ENCODE measurements at regions not wholly inside any gene's neighbourhood (a gene's known extent, or its start where the extent isn't known, plus 50 kb on each side); places are given as distances from the start of the nearest gene placed in this dataset.

DNA sequence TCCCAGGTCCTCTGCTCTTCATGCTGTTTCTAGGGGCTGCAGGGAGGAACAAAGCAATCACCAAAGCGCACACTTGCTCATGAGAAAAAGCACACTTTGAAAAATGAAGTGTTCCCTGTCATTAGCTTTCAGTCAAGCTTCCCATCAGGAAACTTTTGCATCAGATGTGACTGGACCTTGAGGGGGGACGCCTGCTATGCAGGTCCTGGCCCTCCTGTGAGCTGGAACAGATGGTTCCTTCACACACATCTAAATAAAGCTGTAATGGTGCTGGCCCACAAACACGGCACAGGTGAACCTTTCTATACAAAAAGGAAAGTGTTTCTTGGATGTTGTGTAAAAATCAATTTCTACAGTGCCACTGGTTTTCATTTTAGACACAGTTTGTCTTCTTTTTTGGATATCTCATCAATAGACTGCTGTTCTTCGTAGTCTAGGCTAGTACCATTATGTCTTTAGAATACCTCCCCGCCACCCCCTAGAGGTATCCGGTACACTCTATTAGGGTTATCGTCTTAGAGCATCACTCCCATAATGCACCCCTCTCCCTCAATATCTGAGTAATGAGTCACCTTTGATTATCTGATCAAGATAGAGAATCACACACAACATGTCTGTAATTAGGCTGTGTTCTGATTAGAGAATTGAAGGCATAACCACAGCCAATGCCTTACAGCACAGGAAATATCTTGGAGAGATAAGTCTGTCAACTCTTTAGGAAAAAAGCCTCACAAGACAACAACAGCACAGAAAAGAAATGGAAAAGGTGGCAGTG, 266.3 kb downstream of the TLR4 start:
- Histone ChIP-seq H3K9me3 (ENCODE audit: control insufficient read depth in 2 of 2, low read length in 2 of 2) (no peaks in the 10 kb centered on the region), H3K36me3 (ENCODE audit: control insufficient read depth in 2 of 2, insufficient read depth in 2 of 2, low read length in 2 of 2) (no peaks in the 10 kb centered on the region), H3K9ac (ENCODE audit: low read length in 2 of 2) (no peak overlapping the region), H3K4me3 (ENCODE audit: low read length in 2 of 2) (no peak overlapping the region), H3K4me1 (ENCODE audit: control insufficient read depth, insufficient read depth, low read length) (no peaks in the 10 kb centered on the region), H3K27me3 (ENCODE audit: control insufficient read depth in 1 of 2, insufficient read depth in 2 of 2, low read length in 2 of 2) (no peaks in the 10 kb centered on the region), H3K27ac (ENCODE audit: low read length) (no peak overlapping the region)

DNA sequence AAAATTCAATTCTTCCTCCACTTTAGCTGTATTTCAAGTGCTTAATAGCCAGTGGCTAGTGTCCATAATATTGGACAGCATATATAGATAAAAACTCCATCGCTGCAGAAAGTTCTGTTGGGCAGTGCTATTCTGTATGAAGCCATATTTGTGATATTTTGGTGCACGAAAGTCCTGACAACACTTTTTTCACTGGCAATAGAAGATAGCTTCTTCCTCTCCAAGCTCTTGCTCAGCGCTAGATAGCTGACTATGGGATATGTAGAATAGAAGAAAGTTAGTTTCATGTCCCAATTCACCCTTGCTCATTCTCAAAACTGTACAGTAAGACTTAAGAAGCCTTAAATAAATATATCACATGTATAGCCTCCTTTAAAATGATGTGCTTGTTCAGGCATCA, 269.9 kb downstream of the TLR4 start:
- Histone ChIP-seq H3K4me3 (ENCODE audit: low read length in 2 of 2) (no peak overlapping the region), H3K36me3 (ENCODE audit: control insufficient read depth in 2 of 2, insufficient read depth in 2 of 2, low read length in 2 of 2) (no peaks in the 10 kb centered on the region), H3K27me3 (ENCODE audit: control insufficient read depth in 1 of 2, insufficient read depth in 2 of 2, low read length in 2 of 2) (no peaks in the 10 kb centered on the region), H3K27ac (ENCODE audit: low read length) (no peak overlapping the region), H3K9me3 (ENCODE audit: control insufficient read depth in 2 of 2, low read length in 2 of 2) (no peaks in the 10 kb centered on the region), H3K4me1 (ENCODE audit: control insufficient read depth, insufficient read depth, low read length) (no peaks in the 10 kb centered on the region), H3K9ac (ENCODE audit: low read length in 2 of 2) (no peak overlapping the region)

DNA sequence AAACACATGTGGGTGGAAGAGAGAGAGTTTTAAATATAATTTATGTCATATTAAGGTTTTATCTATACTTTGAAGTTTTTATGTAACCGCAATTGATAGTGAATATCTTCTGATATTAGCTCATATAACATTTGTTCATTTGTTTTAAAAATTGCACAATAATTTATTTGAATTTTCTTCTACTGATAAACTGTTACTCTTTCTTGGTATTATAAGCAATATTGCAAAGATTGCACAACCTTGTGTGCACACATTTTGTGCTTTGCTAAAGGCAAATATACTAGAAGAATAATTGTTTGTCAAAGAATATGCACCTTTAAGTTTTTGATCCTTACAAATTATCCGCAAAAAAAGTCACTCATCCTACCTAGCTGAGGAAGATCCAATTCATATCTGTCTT, 275.7 kb downstream of the TLR4 start:
- no peaks in the 10 kb centered on the region for H3K27me3 ChIP-seq (ENCODE audit: control insufficient read depth in 1 of 2, insufficient read depth in 2 of 2, low read length in 2 of 2)
- no peak overlapping the region for H3K27ac ChIP-seq (ENCODE audit: low read length)
- no peaks in the 10 kb centered on the region for H3K4me1 ChIP-seq (ENCODE audit: control insufficient read depth, insufficient read depth, low read length)
- no peaks in the 10 kb centered on the region for H3K9me3 ChIP-seq (ENCODE audit: control insufficient read depth in 2 of 2, low read length in 2 of 2)
- H3K9ac ChIP-seq (ENCODE audit: low read length in 2 of 2) = no peak overlapping the region
- H3K36me3 ChIP-seq (ENCODE audit: control insufficient read depth in 2 of 2, insufficient read depth in 2 of 2, low read length in 2 of 2) = no peaks in the 10 kb centered on the region
- H3K4me3 ChIP-seq (ENCODE audit: low read length in 2 of 2) = no peak overlapping the region

DNA sequence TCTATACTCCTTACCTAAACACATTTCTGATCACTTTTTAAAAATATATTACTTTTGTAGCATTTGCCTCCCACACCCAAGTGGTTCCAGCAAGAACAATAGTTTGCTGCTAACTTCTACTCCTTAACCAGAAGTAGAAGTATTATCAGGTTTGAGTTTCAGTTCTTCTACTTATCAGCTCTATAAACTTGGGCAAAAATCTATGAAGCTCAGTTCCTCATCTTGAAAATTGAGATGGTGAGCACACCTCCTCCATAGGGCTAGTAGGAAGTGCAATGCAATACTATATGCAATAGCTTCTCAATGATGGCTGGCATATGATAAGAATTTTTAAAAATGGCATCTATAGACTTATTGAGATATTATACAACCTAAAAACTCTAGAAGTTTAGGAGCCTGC, 283.7 kb downstream of the TLR4 start:
- no peaks in the 10 kb centered on the region for H3K27me3 ChIP-seq (ENCODE audit: control insufficient read depth in 1 of 2, insufficient read depth in 2 of 2, low read length in 2 of 2)
- H3K36me3 ChIP-seq (ENCODE audit: control insufficient read depth in 2 of 2, insufficient read depth in 2 of 2, low read length in 2 of 2) = no peaks in the 10 kb centered on the region
- no peak overlapping the region for H3K9ac ChIP-seq (ENCODE audit: low read length in 2 of 2)
- no peak overlapping the region for H3K4me3 ChIP-seq (ENCODE audit: low read length in 2 of 2)
- no peak overlapping the region for H3K27ac ChIP-seq (ENCODE audit: low read length)
- H3K4me1 ChIP-seq (ENCODE audit: control insufficient read depth, insufficient read depth, low read length) = no peaks in the 10 kb centered on the region
- no peaks in the 10 kb centered on the region for H3K9me3 ChIP-seq (ENCODE audit: control insufficient read depth in 2 of 2, low read length in 2 of 2)

DNA sequence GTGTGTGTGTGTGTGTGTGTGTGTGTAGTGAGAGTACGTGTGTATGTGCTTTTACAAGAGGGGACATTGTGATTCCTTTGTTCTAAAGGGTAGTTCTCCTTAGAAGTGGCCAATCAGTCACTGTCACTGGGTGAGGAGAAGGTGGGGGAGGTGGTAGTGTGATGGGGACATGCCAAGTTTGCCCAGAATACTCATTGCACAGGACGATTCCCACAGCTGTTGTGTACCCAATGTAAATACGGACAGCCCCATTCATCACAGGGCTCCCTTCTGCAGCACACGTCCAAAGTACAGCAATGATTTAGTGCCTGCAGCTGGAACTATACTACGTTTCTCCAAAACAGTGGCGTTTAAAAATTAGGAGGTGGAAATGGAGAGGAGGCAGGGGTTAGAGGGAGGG, 287.8 kb downstream of the TLR4 start:
- Histone ChIP-seq H3K4me3 (ENCODE audit: low read length in 2 of 2) (no peak overlapping the region), H3K4me1 (ENCODE audit: control insufficient read depth, insufficient read depth, low read length) (no peaks in the 10 kb centered on the region), H3K27ac (ENCODE audit: low read length) (no peak overlapping the region), H3K9ac (ENCODE audit: low read length in 2 of 2) (no peak overlapping the region), H3K36me3 (ENCODE audit: control insufficient read depth in 2 of 2, insufficient read depth in 2 of 2, low read length in 2 of 2) (no peaks in the 10 kb centered on the region), H3K27me3 (ENCODE audit: control insufficient read depth in 1 of 2, insufficient read depth in 2 of 2, low read length in 2 of 2) (no peaks in the 10 kb centered on the region), H3K9me3 (ENCODE audit: control insufficient read depth in 2 of 2, low read length in 2 of 2) (no peaks in the 10 kb centered on the region)

DNA sequence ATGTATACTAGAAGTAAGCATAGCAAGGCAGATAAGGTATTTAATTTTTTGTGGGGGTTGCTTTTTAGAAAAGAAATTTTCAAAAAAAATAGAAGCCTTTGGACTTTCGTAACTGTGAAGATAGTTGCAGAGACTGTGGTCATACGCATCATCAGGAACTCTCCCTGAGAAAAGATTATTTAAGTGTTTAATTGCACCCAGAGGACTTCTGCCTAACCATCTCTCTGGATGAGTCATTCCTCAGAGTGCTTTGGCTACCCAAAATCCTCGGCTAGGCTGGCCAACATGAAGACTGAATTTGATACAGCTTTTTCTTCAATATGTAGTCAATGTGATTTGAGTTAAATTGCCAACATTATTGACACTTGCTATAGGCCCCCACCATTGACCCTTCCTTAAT, 296.4 kb downstream of the TLR4 start:
- H3K4me3 ChIP-seq (ENCODE audit: low read length in 2 of 2) = no peak overlapping the region
- H3K4me1 ChIP-seq (ENCODE audit: control insufficient read depth, insufficient read depth, low read length) = no peaks in the 10 kb centered on the region
- H3K27ac ChIP-seq (ENCODE audit: low read length) = no peak overlapping the region
- H3K9ac ChIP-seq (ENCODE audit: low read length in 2 of 2) = no peak overlapping the region
- H3K9me3 ChIP-seq (ENCODE audit: control insufficient read depth in 2 of 2, low read length in 2 of 2) = no peaks in the 10 kb centered on the region
- H3K27me3 ChIP-seq (ENCODE audit: control insufficient read depth in 1 of 2, insufficient read depth in 2 of 2, low read length in 2 of 2) = no peaks in the 10 kb centered on the region
- no peaks in the 10 kb centered on the region for H3K36me3 ChIP-seq (ENCODE audit: control insufficient read depth in 2 of 2, insufficient read depth in 2 of 2, low read length in 2 of 2)

DNA sequence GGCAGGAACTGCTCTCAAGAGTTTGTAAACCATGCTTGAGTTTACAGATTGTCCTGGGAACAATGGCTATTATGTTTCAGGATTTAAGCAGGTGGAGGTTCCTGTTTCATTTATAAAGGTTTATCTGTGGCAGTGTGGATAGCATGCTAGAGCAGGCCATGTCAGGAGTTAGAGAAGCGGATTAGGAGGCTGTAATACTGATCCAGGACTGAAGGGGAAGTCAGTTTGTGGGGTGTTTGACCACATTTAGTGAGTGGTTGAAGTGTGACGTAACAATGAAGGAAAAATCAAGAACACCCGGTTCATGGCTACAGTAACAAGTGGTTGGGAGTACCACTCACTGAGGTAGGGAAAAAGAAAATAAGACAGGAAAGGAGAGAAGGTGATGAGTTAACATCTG, 299.0 kb downstream of the TLR4 start:
- no peaks in the 10 kb centered on the region for H3K36me3 ChIP-seq (ENCODE audit: control insufficient read depth in 2 of 2, insufficient read depth in 2 of 2, low read length in 2 of 2)
- H3K9ac ChIP-seq (ENCODE audit: low read length in 2 of 2) = no peak overlapping the region
- no peak overlapping the region for H3K4me3 ChIP-seq (ENCODE audit: low read length in 2 of 2)
- H3K9me3 ChIP-seq (ENCODE audit: control insufficient read depth in 2 of 2, low read length in 2 of 2) = no peaks in the 10 kb centered on the region
- no peaks in the 10 kb centered on the region for H3K27me3 ChIP-seq (ENCODE audit: control insufficient read depth in 1 of 2, insufficient read depth in 2 of 2, low read length in 2 of 2)
- H3K4me1 ChIP-seq (ENCODE audit: control insufficient read depth, insufficient read depth, low read length) = no peaks in the 10 kb centered on the region
- no peak overlapping the region for H3K27ac ChIP-seq (ENCODE audit: low read length)

DNA sequence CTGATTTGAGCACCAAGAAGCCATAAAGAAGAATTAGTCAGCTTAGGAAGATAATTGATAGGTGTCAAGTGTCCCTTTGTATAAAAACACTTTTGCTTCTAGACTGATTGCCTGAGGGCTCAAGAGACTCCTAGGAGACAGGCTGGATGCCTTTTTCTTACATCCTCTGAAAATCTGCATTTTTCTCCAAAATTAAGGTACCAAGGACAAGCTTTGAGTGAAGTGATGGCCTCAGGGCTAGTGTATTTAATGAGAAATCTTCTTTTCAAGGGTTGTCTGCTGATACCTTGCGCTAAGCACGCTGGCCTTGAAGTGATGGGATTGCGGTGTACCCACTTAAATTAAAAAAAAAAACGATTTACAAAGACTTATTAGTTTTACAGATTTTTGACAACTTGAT, 304.0 kb downstream of the TLR4 start:
- H3K9ac ChIP-seq (ENCODE audit: low read length in 2 of 2) = no peak overlapping the region
- H3K27ac ChIP-seq (ENCODE audit: low read length) = no peak overlapping the region
- no peak overlapping the region for H3K4me3 ChIP-seq (ENCODE audit: low read length in 2 of 2)
- no peaks in the 10 kb centered on the region for H3K27me3 ChIP-seq (ENCODE audit: control insufficient read depth in 1 of 2, insufficient read depth in 2 of 2, low read length in 2 of 2)
- no peaks in the 10 kb centered on the region for H3K9me3 ChIP-seq (ENCODE audit: control insufficient read depth in 2 of 2, low read length in 2 of 2)
- no peaks in the 10 kb centered on the region for H3K4me1 ChIP-seq (ENCODE audit: control insufficient read depth, insufficient read depth, low read length)
- no peaks in the 10 kb centered on the region for H3K36me3 ChIP-seq (ENCODE audit: control insufficient read depth in 2 of 2, insufficient read depth in 2 of 2, low read length in 2 of 2)

DNA sequence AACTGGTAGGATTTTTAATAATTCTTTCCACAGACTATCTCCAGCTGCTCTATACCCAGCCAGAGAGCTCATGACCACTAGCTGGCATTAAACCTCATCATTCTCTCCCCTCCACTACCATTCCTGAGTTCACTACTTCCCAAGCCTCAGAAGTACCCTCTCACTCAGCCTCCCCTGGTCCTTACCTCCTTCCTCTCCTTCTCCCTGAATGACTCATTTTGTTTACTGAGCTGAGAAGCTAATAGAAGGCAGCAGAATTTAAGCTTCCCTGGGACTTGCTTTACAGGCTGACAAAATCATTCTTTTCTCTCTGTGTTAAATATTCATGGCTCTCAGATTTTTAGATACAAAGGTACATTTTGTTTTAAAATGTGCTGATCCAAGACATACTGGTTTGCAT, 305.4 kb downstream of the TLR4 start:
- Histone ChIP-seq H3K27ac (ENCODE audit: low read length) (no peak overlapping the region), H3K9me3 (ENCODE audit: control insufficient read depth in 2 of 2, low read length in 2 of 2) (no peaks in the 10 kb centered on the region), H3K36me3 (ENCODE audit: control insufficient read depth in 2 of 2, insufficient read depth in 2 of 2, low read length in 2 of 2) (no peaks in the 10 kb centered on the region), H3K9ac (ENCODE audit: low read length in 2 of 2) (no peak overlapping the region), H3K4me1 (ENCODE audit: control insufficient read depth, insufficient read depth, low read length) (no peaks in the 10 kb centered on the region), H3K4me3 (ENCODE audit: low read length in 2 of 2) (no peak overlapping the region), H3K27me3 (ENCODE audit: control insufficient read depth in 1 of 2, insufficient read depth in 2 of 2, low read length in 2 of 2) (no peaks in the 10 kb centered on the region)

DNA sequence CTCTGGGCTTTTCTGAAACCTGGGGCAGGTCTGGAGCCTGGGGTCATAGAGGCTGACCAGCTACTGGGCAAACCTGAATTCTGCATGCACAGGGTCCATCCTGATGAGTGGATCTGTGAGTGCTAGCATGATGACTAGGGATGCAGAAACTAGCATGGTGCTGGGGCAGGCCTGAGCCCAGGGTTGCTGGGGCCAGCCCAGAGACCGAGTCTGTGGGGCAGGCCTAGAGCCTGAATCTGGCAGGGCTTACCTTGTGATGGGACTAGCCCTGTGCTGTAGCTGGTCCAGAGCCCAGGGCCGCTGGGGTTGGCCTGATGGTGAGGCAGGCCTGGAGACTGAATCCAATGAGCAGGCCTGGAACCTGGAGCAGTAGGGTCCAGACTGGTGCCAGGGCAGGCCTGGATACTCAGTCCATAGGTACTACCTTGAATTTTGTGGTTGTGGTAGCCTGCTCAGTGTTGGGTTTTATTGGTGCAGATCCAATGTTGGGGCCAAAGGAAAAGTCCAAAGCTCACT, 313.5 kb downstream of the TLR4 start:
- H3K27me3 ChIP-seq (ENCODE audit: control insufficient read depth in 1 of 2, insufficient read depth in 2 of 2, low read length in 2 of 2) = no peaks in the 10 kb centered on the region

DNA sequence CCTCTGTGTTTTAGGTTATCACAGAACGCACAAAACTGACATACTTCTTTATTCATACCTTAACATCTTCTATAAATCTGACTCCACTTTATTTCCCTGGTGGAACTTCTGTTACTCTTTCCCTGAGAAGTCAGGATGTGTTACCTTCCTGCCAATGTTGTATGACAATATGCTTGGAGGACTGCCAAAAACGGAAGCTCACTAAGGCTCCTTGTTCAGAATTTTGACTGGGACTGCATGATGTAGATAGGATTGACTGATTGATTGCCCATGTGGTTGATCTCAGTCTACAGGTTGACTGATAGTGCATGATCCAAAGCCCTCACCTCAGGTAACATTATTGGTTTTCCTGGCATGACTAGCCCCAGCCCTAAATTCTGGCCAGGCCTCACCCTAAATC, 319.4 kb downstream of the TLR4 start:
- H3K27ac ChIP-seq (ENCODE audit: low read length) = no peak overlapping the region
- no peaks in the 10 kb centered on the region for H3K9me3 ChIP-seq (ENCODE audit: control insufficient read depth in 2 of 2, low read length in 2 of 2)
- H3K36me3 ChIP-seq (ENCODE audit: control insufficient read depth in 2 of 2, insufficient read depth in 2 of 2, low read length in 2 of 2) = no peaks in the 10 kb centered on the region
- H3K4me3 ChIP-seq (ENCODE audit: low read length in 2 of 2) = no peak overlapping the region
- H3K4me1 ChIP-seq (ENCODE audit: control insufficient read depth, insufficient read depth, low read length) = no peaks in the 10 kb centered on the region
- no peak overlapping the region for H3K9ac ChIP-seq (ENCODE audit: low read length in 2 of 2)
- H3K27me3 ChIP-seq (ENCODE audit: control insufficient read depth in 1 of 2, insufficient read depth in 2 of 2, low read length in 2 of 2) = no peaks in the 10 kb centered on the region

More for the DNA sequence above, 313.5 kb downstream of the TLR4 start:
- H3K27ac ChIP-seq (ENCODE audit: low read length) = no peak overlapping the region
- H3K9me3 ChIP-seq (ENCODE audit: control insufficient read depth in 2 of 2, low read length in 2 of 2) = no peaks in the 10 kb centered on the region
- no peaks in the 10 kb centered on the region for H3K4me1 ChIP-seq (ENCODE audit: control insufficient read depth, insufficient read depth, low read length)
- H3K36me3 ChIP-seq (ENCODE audit: control insufficient read depth in 2 of 2, insufficient read depth in 2 of 2, low read length in 2 of 2) = no peaks in the 10 kb centered on the region
- H3K4me3 ChIP-seq (ENCODE audit: low read length in 2 of 2) = no peak overlapping the region
- no peak overlapping the region for H3K9ac ChIP-seq (ENCODE audit: low read length in 2 of 2)

Data from stomach smooth muscle (tissue), 2 donors.